ENCODE measurements at regions not wholly inside any gene's neighbourhood (a gene's known extent, or its start where the extent isn't known, plus 50 kb on each side); places are given as distances from the start of the nearest gene placed in this dataset.

DNA sequence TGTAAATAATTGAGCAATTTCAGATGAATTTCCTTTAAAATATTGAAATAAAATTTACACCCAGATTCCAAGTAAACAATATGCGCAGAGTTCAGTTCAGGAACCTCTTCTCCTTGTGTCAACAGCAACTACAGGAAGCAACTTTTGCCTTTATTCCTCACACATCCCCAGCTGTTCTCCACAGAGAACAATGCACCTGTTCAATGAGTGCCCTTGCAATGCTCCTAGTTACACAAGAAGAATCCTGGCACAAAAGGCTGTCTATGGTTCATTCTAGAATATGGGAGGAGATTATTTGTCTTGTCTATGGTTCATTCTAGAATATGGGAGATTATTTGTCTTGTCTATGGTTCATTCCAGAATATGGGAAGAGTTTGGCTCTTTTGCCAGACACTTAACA, 454.9 kb downstream of the BTBD3 start:
- TF ChIP-seq, protein P1, sequence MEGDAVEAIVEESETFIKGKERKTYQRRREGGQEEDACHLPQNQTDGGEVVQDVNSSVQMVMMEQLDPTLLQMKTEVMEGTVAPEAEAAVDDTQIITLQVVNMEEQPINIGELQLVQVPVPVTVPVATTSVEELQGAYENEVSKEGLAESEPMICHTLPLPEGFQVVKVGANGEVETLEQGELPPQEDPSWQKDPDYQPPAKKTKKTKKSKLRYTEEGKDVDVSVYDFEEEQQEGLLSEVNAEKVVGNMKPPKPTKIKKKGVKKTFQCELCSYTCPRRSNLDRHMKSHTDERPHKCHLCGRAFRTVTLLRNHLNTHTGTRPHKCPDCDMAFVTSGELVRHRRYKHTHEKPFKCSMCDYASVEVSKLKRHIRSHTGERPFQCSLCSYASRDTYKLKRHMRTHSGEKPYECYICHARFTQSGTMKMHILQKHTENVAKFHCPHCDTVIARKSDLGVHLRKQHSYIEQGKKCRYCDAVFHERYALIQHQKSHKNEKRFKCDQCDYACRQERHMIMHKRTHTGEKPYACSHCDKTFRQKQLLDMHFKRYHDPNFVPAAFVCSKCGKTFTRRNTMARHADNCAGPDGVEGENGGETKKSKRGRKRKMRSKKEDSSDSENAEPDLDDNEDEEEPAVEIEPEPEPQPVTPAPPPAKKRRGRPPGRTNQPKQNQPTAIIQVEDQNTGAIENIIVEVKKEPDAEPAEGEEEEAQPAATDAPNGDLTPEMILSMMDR (IDR thresholded peaks at IDR 0.05; ENCODE audit: poor library complexity): no peak
- no peak for TF ChIP-seq EZH2 (IDR thresholded peaks at IDR 0.05; ENCODE audit: borderline replicate concordance)

Measured in hepatocyte (in vitro differentiated cells).